HEK293T (cell line): ENCODE measurements at regions not wholly inside any gene's neighbourhood (a gene's known extent, or its start where the extent isn't known, plus 50 kb on each side); places are given as distances from the start of the nearest gene placed in this dataset.

ENCODE experiments used
- ARNT ChIP-seq: fragments of 450-650 bp; IDR thresholded peaks from 2 replicates; pipeline ENCODE4 v1.6.1; 2017; ENCODE audit warnings: mild to moderate bottlenecking
- ELF4 ChIP-seq: fragments of 450-650 bp; IDR thresholded peaks from 2 replicates; pipeline ENCODE4 v1.6.1; 2017; ENCODE audit warnings: antibody characterized with exemption
- FOXM1 ChIP-seq: fragments of 450-650 bp; IDR thresholded peaks from 2 replicates; pipeline ENCODE4 v1.6.1; 2017; ENCODE audit warnings: mild to moderate bottlenecking, borderline replicate concordance
- SP1 ChIP-seq: fragments of 450-650 bp; IDR thresholded peaks from 2 replicates; pipeline ENCODE4 v1.6.1; 2017
- SUZ12 ChIP-seq: fragments of 450-650 bp; IDR thresholded peaks from 2 replicates; pipeline ENCODE4 v1.6.1; 2016; ENCODE audit warnings: mild to moderate bottlenecking
- ZNF384 ChIP-seq: fragments of 450-650 bp; IDR thresholded peaks from 2 replicates; pipeline ENCODE4 v1.6.1; 2016

- TF ChIP-seq SP1 (no peak), SUZ12 (no peak), ARNT (no peak), ELF4 (no peak), FOXM1 (no peak), ZNF384 (no peak)
Observed at GRCh38 chr4:19819737-19820136, 432.0 kb upstream of the SLIT2 start.
